Osteocyte (in vitro differentiated cells): ENCODE measurements at regions not wholly inside any gene's neighbourhood (a gene's known extent, or its start where the extent isn't known, plus 50 kb on each side); places are given as distances from the start of the nearest gene placed in this dataset.
A peak's percentile ranks its signal among the peaks of the same experiment; 100 is the strongest.

Source experiments
- DNase-seq: peaks from one replicate; pipeline ENCODE4 v3.0.0; 2021; ENCODE audit warnings: mixed read lengths; ENCODE audit not compliant: unreplicated experiment; ENCODE audit errors: extremely low spot score
- H3K27ac Mint-ChIP-seq: one replicate; pipeline ENCODE4 v1.8.0; 2021; ENCODE audit warnings: mild to moderate bottlenecking, mixed read lengths; ENCODE audit not compliant: unreplicated experiment
- H3K27me3 Mint-ChIP-seq: one replicate; pipeline ENCODE4 v1.8.0; 2021; ENCODE audit warnings: mixed read lengths; ENCODE audit not compliant: unreplicated experiment
- H3K36me3 Mint-ChIP-seq: one replicate; pipeline ENCODE4 v1.8.0; 2021; ENCODE audit warnings: mixed read lengths; ENCODE audit not compliant: unreplicated experiment
- H3K4me1 Mint-ChIP-seq: one replicate; pipeline ENCODE4 v1.8.0; 2021; ENCODE audit warnings: mixed read lengths; ENCODE audit not compliant: unreplicated experiment
- H3K4me3 Mint-ChIP-seq: one replicate; pipeline ENCODE4 v1.8.0; 2021; ENCODE audit warnings: mild to moderate bottlenecking, moderate library complexity, mixed read lengths; ENCODE audit not compliant: unreplicated experiment
- H3K9me3 Mint-ChIP-seq: one replicate; pipeline ENCODE4 v1.8.0; 2021; ENCODE audit warnings: mixed read lengths; ENCODE audit not compliant: unreplicated experiment
- CTCF ChIP-seq: fragments of 200-600 bp; sonication (generic); IDR thresholded peaks from 2 replicates; pipeline ENCODE4 v1.5.0; 2021; ENCODE audit warnings: antibody characterized with exemption, mild to moderate bottlenecking, moderate library complexity

DNA sequence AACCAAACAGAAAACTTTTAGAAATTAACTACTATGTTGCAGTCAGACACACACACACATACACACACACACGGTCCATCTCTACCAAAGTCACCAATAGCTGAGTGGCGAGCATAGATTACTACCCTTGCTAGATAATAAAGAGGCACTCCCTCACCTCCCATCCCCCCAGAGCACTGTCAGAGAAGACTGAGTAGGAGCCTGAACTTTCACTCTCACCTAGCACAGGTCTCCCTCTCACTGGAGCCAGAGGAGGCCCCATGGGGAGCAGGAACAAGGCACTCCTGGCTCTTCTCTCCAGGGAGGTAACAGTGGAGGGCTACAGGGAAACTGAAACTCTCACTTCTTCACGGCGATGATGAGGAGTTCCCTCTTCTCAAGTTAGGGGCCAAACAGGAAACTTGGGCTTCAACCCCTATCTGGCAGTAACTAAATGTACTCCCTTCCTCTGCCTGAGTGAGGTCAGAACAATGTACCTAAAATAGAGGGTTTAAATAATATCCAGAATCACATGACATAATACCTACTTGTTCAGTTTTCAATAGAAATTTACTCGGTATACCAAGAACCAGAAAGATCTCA is 975.3 kb upstream of the GBE1 start:
- Mint-ChIP-seq H3K36me3 (no peaks in the 10 kb centered on the region), H3K27ac (no peak overlapping the region), H3K4me3 (no peak overlapping the region), H3K4me1 (peaks cover 3% of the 10 kb centered on the region), H3K9me3 (no peaks in the 10 kb centered on the region), H3K27me3 (no peaks in the 10 kb centered on the region)
- no peak for DNase-seq
- no peak for TF ChIP-seq CTCF

- no peaks in the 10 kb centered on the region for H3K4me1 Mint-ChIP-seq
- DNase-seq: no peak
- no peak overlapping the region for H3K4me3 Mint-ChIP-seq
- no peak overlapping the region for H3K27ac Mint-ChIP-seq
- no peaks in the 10 kb centered on the region for H3K36me3 Mint-ChIP-seq
- no peaks in the 10 kb centered on the region for H3K27me3 Mint-ChIP-seq
- TF ChIP-seq CTCF: no peak
- H3K9me3 Mint-ChIP-seq: peaks cover 3% of the 10 kb centered on the region
Measured at GRCh38 chr3:82715091-82715856, 953.8 kb upstream of the GBE1 start.

GRCh38 chr3:82707035-82707434 is 945.6 kb upstream of the GBE1 start:
- Mint-ChIP-seq H3K27me3 (peaks cover 4% of the 10 kb centered on the region), H3K4me1 (no peaks in the 10 kb centered on the region), H3K36me3 (no peaks in the 10 kb centered on the region), H3K27ac (no peak overlapping the region), H3K4me3 (no peak overlapping the region), H3K9me3 (peaks cover 4% of the 10 kb centered on the region)
- peak; percentile 11 for TF ChIP-seq CTCF
- DNase-seq: no peak

- Mint-ChIP-seq H3K4me3 (no peak overlapping the region), H3K9me3 (peaks cover 6% of the 10 kb centered on the region), H3K4me1 (peaks cover 1% of the 10 kb centered on the region), H3K27ac (no peak overlapping the region), H3K27me3 (no peaks in the 10 kb centered on the region), H3K36me3 (no peaks in the 10 kb centered on the region)
- DNase-seq: no peak
- no peak for TF ChIP-seq CTCF
Measured at GRCh38 chr3:82685761-82686160, 924.3 kb upstream of the GBE1 start.

- Mint-ChIP-seq H3K9me3 (no peaks in the 10 kb centered on the region), H3K4me3 (no peak overlapping the region)
- no peak for DNase-seq
Measured at GRCh38 chr3:82676356-82677026, 915.0 kb upstream of the GBE1 start.

More at GRCh38 chr3:82676356-82677026, 915.0 kb upstream of the GBE1 start:
- no peaks in the 10 kb centered on the region for H3K36me3 Mint-ChIP-seq
- TF ChIP-seq CTCF: no peak
- H3K27ac Mint-ChIP-seq: no peak overlapping the region
- H3K27me3 Mint-ChIP-seq: no peaks in the 10 kb centered on the region
- H3K4me1 Mint-ChIP-seq: peaks cover 17% of the 10 kb centered on the region
